ENCODE measurements at regions not wholly inside any gene's neighbourhood (a gene's known extent, or its start where the extent isn't known, plus 50 kb on each side); places are given as distances from the start of the nearest gene placed in this dataset.

DNA sequence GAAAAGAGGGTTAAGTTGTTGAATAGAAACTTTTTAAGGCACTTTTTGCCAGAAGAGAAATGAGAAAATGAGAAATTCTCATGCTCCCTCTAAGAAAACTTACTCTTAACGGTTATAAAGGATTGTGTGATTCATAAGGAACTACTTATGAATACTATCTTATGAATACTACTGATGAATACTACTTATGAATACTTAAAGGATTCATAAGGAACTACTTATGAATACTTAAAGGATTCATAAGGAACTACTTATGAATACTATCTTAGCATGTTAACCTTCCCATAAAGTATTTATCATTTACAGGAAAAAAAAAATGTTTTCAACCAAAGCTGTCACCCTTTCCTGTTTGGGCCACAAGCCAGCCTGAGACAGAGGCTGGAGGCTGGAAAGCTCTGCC, 53.1 kb upstream of the UCN3 start:
- Mint-ChIP-seq H3K9me3 (no peaks in the 10 kb centered on the region), H3K4me3 (no peak overlapping the region), H3K4me1 (ENCODE audit: low read depth) (peaks cover 34% of the 10 kb centered on the region), H3K27me3 (ENCODE audit: low read depth) (no peaks in the 10 kb centered on the region), H3K27ac (no peak overlapping the region), H3K36me3 (ENCODE audit: low read depth) (no peaks in the 10 kb centered on the region)
- intact Hi-C loops (cut with micrococcal nuclease): no loop called here
- DNase-seq: no peak
- CTCF ChIA-PET: no interaction called here

DNA sequence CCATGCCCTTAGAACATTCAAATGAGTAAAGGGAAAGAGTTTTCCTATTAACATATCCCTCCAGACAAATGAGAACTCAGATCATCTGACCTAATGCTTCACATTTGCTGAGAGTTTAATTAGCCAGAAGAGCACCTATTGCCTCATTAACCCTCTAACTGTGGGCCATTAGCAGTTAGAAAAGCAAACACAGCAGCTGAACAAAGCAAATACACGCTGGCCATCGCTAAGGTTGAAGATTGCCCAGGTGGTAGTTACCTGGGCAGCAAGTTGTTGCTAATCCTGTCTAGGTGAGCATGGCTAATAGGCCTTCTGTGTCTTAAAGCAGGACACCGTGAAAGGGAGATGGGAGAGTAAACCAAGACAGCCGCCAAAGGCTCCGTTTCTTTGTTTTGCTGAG, 49.9 kb upstream of the UCN3 start:
- Mint-ChIP-seq H3K4me1 (ENCODE audit: low read depth) (peaks cover 61% of the 10 kb centered on the region), H3K9me3 (no peaks in the 10 kb centered on the region), H3K4me3 (no peak overlapping the region), H3K36me3 (ENCODE audit: low read depth) (peaks cover 2% of the 10 kb centered on the region), H3K27ac (no peak overlapping the region), H3K27me3 (ENCODE audit: low read depth) (no peaks in the 10 kb centered on the region)
- DNase-seq: no peak
- intact Hi-C loops (cut with micrococcal nuclease): loop anchor here (1.0 to 5.0 kb wide), 2 partner anchors 13 to 33 kb away; no protein-coding TSS in a partner anchor
- CTCF ChIA-PET: interaction anchor here (0.8 to 0.9 kb wide), 2 partner anchors 30 to 32 kb away, joined by 3 read pairs; no protein-coding TSS in a partner anchor

Measured in activated naive CD4-positive, alpha-beta T cell treated with anti-CD3 and anti-CD28 coated beads for 36 hours (primary cell).